HG03469 (cell line): ENCODE measurements at regions not wholly inside any gene's neighbourhood (a gene's known extent, or its start where the extent isn't known, plus 50 kb on each side); places are given as distances from the start of the nearest gene placed in this dataset.
"Not testable (repeated sequence)": the region's sequence is repeated elsewhere in the genome, so short reads cannot be mapped to it uniquely, and the experiment has no call there.

Experiments used
- ATAC-seq: cut with Tn5 transposase; IDR thresholded peaks from one replicate; pipeline ENCODE4 v1.9.1; 2021; ENCODE audit warnings: mild to moderate bottlenecking, moderate library complexity, moderate number of reproducible peaks; ENCODE audit not compliant: unreplicated experiment

DNA sequence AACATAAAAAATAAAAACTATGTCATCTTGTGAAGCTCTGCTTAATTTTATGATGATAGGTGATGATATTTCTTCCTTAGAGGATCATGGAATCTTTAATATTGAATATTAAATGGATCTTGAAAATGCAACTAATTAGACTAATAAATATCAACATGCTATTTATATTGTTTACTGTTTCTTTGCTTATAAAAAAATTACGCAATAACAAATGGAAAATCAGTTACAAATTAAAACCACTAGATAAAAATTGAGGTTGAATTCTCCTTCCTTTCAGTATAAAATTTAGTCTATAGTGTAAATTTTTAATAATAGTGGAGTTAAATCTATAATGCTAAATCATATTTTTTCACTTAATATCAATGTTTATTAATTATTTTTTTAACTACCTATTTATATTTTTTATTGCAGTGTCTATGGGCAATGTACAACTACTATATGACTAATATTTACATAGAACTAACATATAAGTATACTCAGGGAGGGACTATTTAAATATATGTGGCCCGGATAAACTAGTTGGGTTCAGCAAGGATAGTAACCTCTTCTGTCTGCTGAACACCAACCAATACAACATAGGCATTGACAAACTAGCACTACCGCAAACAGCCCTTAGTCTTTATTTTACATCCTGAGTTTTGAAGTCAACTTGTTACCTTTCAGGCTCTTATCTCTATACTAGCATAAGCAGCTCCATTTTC lies 628.0 kb downstream of the EFNB2 start:
- no peak for ATAC-seq

DNA sequence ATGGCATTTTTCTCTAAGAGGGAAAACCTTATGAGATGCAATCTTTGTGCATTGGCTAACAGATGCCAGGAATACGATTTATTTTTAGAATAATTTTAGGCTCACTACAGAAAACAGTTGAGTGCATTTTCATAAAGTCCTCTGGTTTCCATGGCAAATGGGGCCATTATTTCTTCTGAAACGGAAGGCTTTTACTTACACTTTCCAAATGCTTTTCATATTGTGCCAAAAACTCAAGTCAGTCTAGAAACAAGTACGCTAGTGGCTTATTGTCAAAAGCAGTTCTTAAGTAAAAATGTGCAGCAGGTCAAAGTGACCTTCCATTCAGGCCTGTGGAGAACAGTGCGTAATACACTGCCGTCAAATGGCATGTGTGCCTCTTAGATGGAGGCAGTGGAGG lies 628.7 kb downstream of the EFNB2 start:
- no peak for ATAC-seq

DNA sequence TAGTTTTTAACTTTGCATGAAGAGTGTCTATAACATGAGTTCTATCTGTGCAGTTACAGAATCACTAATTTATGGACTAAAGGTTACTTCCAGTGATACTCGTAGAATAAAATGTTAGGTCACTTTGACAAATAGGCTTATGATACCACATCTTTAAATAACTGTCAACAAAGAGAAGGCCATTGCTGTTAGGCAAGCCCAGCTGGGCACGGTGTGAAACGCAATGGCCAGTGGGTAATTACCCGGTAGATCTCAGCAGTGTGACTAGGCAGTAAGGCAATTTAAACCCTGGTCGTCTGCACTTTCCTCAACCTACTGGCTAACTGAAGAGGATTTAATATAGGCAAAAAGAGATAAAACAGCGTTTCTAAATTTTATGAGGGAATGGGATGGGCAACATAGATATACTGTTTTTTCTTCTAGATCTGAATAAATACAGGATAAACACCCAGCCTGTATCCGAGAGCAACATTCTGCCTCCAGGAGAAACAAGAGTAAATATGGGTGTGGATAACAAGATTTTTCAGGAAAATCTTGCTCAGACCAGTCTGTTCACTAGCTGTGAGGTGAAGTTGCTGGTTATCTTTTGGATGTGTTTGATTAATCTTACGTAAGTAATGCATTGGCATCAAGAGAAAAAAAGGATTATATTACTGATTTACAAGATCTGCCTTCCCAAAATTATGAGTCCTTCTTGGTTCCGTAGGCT lies 631.3 kb downstream of the EFNB2 start:
- no peak for ATAC-seq

DNA sequence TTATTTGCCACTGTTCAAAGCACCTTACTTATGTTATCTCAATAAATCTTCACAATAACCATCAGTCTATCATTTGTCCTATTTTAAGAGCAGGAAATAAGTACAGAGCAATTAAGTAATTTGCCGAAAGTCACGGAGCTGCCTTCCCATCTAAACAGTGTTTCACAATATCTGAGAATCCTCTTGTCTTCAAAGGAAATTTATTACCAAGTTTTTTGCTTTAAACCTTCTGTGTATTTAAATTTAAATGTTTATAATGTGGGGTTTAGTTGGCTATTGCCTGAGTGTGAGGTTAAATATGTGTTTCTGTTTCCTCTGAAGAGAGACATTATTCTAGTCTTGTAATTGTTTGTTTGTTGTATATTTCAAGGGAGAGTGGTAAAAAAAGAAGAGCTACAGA lies 633.1 kb downstream of the EFNB2 start:
- ATAC-seq, result no peak

DNA sequence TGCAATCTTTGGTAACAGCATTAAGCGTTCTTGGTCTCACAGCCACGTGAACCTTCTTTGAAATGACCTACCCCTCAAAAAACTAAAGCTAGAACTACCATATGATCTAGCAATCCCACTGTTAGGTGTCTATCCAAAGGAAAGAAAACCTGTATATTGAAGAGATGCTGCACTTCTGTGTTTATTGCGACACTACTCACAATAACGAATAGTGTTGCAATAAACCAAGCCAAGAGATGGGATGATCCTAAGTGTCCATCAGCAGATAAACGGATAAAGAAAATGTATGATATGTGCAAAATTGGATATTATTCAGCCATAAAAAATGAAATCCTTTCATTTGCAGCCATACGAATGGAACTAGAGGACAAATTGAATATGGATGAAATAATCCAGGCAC lies 637.9 kb downstream of the EFNB2 start:
- ATAC-seq, result no peak

DNA sequence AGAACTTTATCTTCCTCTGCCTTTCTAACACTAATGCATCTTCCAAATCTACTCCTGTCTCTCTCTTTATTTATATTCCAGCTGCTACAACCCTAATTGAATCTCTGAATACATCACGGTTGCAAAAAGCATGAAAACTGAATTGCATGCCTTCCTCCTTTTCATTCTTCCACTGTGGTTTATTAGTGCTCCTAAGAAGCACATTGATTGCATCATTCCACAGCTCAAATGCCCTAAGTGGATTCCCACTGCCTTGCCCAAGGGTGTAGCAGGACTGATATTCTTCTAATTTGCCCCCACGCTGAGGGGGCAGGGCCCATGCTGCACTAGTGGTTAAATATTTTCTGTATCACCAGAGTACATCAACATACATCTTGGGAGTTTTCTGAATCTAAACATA lies 640.8 kb downstream of the EFNB2 start:
- no peak for ATAC-seq

DNA sequence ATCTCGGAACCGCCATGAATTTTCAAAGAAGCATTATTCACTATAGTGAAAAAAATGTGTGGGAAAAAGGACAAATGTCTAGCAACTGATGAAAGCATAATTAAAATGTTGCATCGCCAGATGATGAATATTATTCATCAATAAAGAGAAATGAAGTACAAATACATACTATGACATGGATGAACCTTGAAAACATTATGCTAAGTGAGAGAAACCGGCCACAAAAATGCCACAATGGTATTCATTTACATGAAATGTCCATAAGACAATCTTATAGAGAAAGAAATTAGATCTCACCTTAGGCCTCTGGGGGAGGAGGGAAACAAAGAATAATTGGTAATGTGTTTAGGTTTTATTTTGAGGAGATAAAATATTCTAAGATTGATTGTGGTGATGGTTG lies 645.0 kb downstream of the EFNB2 start:
- no peak for ATAC-seq

DNA sequence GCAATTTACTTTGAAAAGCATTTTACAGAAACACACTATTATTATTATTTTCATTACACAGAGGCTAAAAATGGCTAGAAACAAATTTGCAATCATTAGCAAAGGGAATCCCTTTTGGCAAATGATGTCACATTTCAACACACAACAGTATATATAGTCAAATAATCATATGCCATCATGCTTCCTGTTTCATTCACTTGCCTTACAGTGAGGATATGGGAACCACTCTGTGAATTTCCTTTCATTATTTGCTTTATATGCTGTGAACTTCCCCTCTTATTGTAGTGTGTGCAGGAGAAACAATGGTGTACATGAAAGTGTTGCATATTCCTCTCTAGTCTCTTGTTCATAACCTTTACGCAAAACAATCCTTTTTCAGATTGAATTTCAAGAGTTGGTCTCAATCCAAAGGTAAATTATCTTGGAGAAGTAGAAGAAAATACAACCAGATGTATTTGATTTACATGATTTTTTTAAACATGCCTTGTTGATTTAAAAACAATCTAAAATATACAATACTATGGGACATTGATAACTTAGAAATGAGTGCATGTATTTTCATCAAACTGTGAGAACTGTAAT lies 657.3 kb downstream of the EFNB2 start:
- no peak for ATAC-seq

DNA sequence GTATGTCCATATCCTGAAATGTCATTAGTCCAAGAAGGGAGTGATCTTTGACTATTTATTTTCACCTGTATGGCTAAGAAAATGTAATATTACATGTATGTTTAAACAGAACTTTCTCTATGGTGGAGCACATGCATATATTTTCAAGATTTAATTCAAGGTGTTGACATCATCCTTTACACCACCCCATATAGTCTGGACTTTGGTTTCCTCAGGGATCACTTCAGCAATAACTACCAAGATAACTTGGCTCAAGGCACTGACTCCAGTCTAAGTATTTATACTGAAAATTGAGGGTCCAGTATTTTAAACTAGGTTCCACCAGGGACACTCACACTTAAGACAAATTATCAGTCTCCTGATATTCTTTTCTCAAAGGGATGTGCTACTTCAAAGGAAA lies 660.6 kb downstream of the EFNB2 start:
- no peak for ATAC-seq

DNA sequence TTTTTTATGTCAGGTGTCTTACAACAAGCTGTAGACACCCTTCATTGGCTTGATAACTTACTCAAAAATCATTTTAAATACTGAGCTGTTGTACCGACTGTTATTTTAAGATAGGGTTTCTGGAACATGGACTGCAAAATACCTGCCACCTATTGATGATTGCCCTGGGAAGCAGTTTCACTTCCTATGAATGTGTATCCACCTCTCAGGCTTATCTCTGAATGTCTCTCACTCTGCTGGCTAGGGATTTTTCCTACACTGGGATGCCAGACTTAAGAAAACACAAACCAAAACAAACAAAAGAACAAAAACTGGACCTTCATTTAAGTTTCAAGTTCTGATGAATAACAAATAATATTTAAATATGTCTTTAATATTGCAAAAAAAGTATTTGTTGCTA lies 663.7 kb downstream of the EFNB2 start:
- no peak for ATAC-seq

DNA sequence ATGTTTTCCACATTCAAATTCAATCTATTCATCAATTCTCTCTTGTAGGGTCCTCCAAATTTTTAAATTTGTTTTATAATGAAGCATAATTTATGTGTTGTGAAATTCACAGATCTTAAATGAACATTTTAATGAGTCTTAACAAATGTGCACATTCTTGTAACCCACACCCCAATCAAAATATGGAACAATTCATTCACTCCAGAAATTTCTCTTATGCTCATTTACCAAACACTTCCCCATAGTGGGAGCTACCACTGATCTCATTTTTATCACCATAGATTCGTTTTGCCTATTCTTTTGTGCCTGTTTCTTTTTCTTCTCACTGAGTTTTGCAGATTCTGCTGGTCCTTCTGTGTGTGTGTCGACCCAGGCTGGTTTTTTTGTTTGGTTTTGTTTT lies 664.1 kb downstream of the EFNB2 start:
- no peak for ATAC-seq

DNA sequence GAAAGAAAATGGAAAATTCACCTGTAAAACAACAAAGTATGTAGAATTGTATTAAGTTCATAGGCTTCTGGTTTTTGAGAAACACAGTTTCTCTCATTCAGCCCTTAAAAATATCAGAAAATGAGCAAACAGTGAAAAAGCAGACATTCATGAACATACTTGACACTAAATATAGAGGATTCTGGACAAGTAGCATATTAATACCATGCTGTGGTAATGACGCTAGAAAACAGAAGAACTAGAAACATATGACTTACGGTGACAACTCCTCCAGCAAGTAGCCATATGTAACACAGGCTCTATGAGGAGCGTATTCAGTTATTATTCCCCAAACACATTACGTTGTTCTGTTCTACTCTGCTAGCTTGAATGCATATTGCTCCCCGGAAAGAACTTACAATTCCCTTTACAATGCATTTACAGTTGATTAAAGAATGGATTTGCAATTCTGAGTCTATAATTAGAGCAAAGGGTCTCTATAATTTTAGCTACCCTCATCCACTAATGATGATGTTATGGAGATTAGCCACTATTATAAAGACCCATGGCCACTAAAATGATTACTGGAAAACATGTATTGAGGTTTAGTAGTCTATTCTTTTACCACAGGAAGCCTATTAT lies 672.1 kb downstream of the EFNB2 start:
- no peak for ATAC-seq

DNA sequence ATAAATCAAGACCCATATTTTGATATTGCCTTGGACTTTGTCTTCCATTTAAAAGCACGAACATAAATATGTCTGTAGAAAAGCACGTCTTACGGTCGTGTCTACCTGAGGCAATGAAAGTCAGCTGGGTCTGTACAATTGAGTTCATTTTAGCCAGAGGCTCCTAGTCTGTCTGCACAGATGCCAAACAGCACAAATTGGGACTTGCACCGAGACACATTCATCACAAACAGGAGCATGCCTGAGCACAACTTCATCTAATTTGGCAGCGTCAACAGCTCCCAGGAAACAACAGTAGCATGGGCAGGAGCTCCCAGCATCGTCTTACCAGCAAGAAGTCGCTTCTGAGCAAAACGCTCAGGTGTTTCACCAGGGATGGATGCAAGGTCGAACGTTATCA lies 687.0 kb downstream of the EFNB2 start:
- no peak for ATAC-seq

DNA sequence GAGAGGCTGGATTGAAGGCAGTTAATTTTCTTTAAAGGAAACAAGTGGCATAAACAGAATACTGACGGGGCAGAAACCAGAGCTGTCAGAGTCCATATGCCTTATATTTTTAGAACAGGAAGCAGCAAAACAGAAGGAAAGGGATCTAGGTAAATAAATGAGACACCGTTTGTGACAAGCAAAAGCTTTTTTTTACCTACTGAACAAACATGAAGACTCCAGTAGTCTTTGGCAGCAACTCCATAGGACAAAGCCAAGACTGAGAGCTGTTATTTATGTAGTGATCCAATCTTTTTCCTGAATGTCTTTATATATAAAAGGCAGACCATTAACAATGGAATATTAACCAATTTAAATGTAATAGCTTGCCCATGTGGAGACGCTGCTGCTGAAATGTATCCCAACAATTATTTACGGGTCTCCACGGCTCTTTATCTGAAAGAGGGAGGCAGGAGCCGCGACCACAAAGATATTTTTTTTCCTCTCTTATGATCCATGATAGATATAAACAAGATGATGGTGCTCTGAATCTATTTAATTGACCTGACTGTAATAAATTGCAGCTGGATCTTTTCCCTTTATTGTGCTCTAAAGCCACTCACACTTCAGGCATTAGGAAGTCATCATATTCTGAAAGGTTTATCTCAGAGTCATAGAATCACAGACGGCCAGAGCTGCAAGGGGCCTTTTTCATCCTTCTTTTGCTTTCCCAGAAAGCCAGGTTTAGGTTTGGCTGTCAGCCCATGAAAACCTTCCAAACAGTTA lies 687.8 kb downstream of the EFNB2 start:
- ATAC-seq, result no peak

DNA sequence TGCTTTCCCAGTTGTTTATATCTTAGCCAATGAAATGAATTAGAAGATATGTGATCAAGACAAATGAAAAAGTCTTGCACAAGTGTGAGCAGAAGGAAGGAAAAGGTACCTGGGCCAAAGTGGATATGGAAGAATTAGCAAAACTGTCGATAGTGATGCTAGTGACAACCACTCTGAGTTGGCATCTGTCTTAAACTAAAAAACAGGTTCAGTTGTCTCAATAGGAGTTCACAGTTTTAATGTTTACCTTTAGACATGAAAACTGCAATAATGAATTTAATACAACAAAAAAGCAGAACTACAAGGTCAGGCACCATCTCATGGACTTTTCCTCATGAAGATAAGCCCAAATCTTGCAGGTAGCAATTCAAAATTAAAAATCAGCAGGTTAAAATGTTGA lies 688.5 kb downstream of the EFNB2 start:
- ATAC-seq, result no peak

DNA sequence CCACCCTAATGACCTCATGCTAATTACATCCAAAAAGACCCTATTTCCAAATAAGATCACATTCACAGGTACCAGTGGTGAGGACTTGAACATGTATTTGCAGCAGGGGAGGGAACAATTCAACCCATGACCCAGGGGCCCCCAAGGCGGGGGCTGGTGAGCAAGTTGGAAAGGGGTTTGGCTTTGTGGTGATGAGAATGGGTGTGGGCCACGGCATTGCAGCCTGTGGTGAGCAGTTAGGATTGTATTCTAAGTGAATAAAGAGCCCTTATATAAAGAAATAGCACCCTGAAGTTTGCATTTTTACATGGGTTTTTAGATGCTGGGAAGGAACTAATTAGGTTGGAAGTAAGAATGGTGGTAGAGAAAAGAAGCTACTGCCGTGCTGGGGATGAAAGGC lies 694.2 kb downstream of the EFNB2 start:
- ATAC-seq, result no peak

DNA sequence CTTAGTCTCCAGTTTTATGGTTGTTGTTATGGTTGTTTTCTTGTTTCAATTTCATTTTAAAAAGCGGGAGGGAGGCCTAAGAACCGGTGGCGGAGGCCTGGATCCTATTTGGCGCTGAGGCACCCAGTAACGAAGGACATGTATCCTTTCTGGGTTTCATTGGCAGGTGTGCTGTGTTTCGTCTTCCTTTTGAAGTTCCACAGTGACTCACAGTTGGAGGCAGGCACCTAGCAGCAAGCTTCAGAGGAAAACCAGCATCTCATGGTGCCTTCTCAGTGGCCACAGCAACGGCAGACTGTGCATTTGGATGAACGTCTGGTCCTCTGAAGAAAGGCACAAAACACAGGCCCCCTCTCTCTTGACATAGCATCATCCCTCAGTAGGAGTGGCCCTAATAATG lies 697.2 kb downstream of the EFNB2 start:
- no peak for ATAC-seq

DNA sequence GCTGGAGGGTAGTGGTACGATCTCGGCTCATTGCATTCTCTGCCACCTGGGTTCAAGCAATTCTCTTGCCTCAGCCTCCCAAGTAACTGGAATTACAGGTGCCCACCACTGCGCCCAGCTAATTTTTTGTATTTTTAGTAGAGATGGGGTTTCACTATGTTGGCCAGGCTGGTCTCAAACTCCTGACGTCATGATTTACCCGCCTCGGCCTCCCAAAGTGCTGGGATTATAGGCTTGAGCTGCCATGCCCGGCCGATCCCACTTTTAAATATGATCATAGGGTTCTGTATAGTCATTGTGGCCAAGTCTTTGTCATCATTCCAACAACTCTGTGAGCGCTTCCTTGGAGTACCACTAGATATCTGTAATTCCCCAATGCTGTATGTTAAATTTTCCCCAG lies 698.2 kb downstream of the EFNB2 start:
- not testable (repeated sequence) for ATAC-seq

DNA sequence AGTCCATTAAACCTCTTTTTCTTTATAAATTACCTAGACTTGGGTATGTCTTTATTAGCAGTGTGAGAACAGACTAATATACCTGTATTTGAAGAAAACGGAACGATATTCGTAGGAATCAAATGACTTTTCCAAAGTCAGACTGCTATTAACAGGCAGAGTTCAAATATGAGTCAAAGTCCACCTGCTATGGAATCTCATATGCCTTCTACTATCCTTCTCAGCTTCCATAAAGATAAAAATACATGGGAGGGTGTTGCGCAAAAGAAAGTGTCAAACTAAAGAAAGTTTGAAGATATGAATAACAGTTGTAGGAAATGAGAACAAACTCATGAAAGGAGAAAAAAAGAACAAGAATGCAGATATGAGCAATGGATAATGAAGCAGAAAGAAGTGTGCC lies 704.6 kb downstream of the EFNB2 start:
- ATAC-seq, result no peak

DNA sequence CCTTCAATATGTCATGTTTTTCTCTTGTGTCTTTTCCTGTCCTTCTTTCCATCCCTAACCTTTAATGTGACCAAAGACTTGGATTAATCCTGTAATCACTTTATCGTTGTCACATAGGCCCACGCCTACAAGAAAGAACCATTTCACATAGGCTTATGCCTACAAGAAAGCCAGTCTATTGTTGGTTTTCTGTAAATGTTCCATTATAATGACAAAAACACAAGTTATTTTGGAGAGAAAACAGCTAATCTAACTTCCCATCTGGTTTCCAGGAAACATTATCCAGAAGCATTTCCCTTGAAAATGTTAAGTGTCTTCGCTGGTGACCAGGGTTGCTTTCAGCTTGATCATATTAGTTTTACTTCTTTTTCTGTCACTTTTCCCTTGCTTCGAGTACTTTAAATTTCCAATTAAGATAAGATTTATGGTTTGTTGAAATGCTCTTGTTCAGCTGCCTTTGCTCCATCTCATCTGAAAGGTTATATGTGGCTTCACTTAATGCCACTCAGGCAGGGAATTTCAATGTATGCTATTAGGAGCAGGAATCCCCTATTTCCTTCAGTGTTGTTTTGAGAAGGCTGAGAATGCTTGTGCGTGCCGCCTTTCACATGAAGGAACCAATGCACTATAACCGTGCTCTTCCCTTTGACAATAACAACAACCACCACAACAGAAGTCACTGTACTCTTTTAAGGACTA lies 708.2 kb downstream of the EFNB2 start:
- no peak for ATAC-seq

DNA sequence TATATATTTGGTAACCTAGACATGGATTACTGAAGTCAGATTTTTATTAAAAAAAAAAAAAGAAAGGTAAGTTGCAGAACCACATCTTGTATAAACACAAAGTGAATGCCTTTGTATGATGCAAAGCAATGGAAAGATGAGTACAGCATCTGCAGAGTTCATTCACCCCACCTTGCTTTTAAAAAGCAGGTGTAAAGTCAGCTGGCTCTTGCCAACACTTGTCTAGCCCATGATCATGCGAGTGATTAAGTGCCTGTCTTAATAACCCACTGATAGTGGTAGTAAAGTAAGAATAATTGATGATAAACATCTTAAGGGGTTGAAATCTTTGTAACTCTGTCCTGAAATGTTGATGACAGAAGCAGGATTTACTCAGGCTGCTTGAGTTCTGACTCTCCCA lies 710.4 kb downstream of the EFNB2 start:
- ATAC-seq, result no peak
